ENCODE measurements at regions not wholly inside any gene's neighbourhood (a gene's known extent, or its start where the extent isn't known, plus 50 kb on each side); places are given as distances from the start of the nearest gene placed in this dataset.
"Not testable (repeated sequence)": the region's sequence is repeated elsewhere in the genome, so short reads cannot be mapped to it uniquely, and the experiment has no call there.

DNA sequence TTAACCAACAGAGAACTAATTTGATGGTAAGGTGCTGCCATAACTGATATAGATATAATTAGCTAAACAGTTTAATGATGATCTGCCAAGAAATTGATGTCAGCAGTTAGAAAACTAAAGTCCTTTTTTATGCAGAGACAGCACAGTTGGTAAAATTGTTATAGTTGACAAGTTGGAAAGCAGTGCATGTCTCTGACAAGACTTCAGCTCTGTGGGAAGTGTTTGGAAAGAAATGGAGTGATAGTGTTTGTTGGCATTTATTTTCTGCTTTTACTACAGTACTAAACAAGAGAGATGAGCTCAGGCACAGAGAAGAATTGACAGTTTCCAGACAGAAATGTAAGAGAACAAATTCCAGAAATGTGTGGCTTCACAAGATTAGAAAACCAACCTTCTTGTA, 523.5 kb upstream of the BCHE start:
- no peak for DNase-seq

DNA sequence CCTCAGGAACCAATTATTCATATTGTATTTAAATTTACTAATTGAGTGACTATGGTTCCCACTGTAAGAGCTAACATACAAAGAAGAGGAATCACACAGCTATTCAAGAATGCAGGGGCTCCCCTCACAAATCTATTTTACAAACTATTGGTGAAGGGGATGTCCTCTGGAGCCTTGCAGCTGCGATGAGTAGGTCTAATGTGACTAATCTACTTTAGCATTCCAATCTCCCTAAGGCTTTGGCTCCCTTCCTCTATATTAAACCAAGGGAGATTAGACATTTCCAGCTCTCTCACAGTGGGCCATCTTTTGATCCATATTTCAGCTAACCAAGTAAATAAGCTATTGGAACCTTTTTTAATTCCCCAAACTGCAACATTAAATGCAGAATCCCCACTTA, 514.2 kb upstream of the BCHE start:
- no peak for DNase-seq

DNA sequence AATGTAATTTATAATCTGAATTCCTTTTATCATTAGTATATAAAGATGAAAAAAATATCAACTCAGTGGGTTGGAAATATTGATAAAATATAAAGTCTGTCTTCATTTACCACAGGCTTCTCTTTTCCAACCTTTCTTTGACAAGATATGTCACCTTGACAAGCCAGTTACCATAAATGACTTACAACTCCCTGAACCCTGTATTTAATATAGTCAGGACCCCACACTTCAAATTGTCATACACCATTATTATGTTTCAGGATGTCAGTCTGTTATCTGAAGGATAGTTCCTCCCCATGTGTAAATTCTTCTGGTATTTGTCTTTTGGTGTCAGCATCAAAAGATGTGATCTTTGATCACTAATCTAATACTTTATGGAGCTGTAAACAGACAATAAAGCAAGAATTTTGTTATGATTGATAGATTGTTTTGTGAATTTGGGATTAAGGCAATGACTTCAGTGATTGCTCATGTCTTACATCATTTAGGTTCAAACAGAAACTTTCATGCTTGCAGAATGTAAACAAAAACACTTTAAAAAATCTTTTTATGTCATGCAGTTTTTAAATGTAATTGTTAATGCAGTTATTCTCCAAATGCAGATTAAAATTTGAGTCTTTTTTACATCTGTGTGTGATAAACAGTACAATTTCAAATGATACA, 503.5 kb upstream of the BCHE start:
- DNase-seq, result no peak

DNA sequence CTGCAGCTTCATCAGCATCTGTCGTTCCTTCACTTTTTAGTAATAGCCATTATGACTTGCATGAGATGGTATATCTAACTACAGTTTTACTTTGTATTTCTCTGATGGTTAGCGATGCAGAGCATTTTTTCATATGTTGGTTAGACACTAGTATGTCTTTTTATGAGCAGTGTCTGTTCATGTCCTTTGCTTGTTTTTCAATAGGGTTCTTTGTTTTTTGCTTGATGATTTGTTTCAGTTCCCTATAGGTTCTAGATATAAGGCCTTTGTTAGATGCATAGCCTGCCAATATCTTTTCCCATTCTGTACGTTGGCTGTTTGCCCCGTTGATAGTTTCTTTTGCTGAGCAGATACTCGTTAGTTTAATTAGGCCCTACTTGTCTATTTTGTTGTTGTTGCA, 487.2 kb upstream of the BCHE start:
- no peak for DNase-seq

DNA sequence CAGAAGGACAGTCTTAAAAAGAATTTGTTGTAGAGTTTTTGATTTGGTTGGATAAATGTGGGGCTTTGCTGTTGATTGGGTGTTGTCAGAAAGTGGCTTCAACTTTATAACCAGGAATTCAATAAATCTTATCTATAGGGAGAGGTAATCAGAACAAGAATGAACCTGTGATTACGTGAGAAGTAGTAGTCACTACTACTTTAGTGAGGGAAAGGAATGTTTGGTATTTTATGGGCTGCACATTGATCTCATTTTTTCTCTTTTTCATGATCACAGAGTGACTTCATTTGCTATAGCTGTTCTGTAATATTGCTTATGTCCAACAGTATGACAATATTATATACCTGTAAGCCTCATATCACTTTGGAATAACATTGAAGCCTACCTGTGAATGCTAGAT, 485.2 kb upstream of the BCHE start:
- DNase-seq, result no peak

DNA sequence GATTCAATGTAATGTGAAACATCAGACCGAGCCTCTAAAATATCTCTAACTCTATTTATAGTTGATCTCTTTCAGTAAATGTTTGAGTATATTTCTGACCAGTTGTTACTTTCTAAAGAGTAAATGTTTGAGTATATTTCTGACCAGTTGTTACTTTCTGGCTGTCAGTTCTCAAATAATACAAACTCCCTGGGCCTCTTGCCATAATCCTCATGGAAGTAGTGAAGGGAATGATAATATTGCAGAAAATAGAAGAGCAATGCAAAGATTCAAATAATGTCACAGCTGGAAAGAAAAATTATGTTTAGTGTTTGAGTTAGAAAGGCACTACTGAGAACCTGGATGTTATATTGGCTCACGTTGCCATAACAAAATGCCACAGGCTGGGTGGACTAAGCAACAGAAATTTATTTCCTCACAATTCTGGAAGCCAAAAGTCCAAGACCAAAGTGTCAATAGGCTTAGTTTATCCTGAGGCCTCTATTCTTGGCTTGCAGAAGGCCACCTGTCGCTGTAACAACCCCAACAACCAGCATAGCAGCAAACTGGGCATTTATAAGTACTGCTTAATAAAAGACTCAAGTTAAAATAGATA, 470.6 kb upstream of the BCHE start:
- no peak for DNase-seq

DNA sequence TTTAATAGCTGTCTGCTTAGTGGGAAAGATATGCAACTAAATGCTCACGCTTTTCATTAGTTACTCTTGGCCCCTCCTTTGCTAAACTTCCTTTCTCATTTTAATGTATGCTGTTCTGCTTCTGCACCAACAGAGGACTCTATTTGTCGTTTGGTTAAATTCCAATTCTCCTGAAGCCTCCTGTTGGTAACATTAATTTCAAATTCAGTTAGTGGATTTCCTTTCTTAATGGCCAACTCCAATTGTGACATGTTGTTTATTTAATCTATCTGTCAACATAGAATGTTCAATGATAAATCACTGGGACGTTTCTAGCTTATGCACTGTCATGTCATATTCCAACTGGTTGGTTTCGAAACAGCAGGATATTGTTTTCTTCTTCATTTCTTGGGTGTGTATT, 467.4 kb upstream of the BCHE start:
- DNase-seq, result no peak

DNA sequence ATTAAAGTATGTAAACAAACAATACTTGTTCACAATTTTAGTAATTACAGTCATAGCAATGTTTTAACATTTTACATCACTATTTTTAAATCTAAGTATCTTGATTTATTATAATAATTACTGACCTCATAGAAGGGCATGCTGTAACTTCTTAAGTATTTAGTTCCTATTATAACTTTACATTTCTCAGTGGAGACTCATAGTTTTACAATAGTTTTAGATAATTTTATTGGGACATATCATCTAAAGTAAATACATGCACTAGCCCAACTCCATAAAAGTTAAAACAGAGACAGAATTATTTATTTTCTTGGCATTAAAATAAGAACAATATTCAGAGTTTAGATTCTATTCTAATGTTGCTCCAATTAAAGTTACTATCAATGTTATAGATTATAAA, 466.5 kb upstream of the BCHE start:
- DNase-seq, result no peak

DNA sequence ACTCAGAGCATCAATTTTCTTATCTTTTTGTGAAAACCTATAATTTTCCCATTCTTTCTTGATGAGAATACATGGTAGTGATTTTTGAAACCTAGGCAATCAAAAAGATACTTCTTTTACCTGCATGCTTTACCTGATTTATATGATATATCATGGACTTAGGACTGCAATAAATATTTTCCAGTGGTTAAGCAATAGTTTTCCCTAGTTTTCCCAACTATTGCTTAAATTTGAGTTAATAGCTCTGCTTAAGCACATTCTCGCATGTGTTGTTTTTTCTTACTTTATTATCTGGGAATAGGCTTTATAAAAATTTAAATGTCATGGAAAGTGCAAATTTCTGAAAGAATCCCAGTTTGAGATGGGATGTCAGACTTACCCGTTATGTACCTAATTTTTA, 465.1 kb upstream of the BCHE start:
- no peak for DNase-seq

DNA sequence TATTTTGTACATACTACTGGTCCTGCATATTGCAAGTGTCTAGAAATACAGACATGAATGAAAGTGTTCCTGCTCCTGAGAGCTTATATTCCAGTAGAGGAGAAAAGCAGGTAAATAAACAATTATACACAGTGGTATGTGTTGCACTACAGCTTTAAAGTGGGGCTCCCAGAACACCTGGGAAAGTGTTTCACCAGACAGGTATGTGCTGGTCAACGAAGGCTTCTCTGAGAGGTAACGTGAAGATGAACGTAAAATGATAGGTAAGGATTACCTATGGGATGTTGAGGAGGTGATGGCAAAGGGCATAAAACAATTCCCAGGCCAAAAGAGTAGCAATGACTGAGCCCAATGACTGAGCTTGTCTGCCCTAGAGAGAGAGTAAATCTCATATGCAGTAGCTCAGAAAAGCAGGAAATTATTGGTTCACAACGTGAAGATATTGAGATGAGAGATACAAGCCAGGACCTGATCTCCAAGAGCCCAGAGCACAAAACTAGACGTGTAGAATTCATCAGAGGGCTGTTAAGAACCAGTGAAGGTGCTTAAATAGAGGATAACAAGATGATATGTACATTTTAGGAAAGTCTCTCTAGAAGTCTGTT, 459.1 kb upstream of the BCHE start:
- DNase-seq, result no peak

DNA sequence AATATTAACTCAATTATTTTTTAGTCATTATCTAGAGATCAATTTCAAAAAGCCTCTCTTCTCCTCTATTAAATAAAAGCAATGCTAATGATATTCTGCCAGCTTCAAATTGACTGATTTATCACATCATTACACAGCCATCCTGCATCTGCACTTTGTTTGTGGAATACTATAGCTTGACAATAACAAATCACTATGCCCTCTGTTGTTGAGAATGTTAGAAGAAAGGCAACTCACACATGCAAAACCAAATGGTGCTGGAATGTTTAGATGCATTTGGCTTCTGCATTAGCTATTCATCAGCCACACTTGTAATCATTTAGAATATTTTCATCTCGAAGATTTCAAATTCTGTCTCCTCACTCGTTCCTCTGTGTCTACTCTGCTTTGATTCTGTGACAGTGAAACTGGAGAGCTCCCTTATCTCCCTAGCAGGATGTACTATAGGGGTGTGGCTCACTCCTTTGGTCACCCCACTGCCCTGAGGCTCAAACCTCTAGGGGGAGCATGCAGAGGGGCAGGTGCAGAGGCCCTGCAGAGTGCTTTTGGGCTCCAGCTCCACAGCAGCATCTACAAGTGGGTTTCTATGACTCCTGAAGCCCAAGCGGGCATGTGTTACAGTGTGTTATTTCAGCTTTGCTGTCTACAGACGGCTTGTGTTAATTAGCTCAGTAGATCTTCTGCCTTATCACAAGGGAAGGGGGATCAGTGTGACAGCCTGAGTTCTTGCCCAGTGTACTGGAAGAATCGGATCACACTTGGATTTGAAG, 454.1 kb upstream of the BCHE start:
- DNase-seq, result no peak

DNA sequence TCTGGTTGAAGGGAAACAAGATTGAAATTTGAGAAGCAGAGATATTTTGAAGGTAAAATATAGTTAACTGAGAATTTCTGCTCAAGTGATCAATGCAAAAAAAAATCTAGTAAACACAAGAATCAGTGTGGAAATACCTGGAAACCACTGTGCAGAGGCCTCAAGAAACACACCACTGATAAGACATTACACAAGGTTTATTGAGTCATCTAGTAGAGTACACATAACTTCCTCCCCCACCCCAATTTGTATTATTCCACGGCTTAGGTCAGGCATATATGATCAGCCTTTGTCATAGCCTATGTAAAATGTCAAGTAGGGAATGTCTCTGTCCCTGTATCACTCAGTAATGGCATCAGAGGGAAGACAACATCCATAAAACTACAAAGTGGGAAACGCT, 447.8 kb upstream of the BCHE start:
- DNase-seq, result no peak

DNA sequence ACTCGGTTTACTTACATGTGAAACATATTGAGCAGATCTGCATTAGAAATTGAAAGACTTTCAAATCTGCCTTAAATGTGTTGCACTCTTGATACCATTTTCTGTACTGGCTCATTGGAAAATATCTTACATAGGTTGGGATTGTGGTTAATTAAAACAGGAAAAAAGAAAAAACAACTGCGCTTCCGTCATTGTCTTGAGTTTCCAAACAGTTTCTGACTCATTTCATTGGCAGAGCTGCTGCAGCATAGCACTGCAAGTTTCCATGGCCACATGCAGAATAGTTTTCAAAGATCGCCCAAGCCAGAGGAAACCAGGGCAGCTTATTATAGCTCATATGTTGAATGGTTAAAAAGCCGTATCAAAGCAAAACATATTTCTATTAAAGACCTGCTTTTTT, 446.6 kb upstream of the BCHE start:
- DNase-seq, result peak in 15 of 51 donors; percentile 1 to 39 (median 4)

DNA sequence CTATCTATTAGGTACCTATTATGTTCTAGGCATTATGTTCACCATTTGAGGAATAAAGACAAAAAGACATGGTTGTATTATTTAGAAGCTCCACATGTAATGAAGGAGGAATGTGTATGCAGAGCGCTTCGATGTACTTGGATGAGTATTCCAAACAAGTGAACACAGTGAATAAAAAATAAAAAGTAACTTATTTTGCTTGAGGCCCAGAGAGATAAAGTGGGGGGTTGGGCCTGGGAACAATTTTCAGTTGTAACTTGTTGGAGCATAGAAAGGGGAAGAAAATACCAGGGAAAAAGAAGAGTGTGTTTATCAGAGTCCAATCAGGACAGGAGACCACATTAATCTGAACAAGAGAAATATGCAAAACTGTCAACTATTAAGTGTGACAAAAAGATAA, 445.7 kb upstream of the BCHE start:
- no peak for DNase-seq

DNA sequence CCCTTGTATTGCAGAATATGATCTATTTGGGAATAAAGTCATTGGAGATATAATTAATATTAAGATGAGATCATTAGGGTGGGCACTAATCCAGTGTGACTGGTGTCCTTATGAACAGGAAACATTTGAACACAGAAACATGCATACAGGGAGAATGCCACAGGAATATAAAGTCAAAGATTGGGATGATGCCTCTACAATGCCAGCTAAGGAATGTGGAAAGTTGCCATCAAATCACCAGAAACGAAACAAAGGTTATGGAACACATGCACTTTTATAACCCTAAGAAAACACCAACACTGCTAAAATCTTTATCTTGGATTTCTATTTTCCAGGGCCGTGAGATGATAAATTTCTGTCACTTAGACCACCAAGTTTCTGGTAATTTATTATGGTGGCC, 442.4 kb upstream of the BCHE start:
- DNase-seq, result no peak

DNA sequence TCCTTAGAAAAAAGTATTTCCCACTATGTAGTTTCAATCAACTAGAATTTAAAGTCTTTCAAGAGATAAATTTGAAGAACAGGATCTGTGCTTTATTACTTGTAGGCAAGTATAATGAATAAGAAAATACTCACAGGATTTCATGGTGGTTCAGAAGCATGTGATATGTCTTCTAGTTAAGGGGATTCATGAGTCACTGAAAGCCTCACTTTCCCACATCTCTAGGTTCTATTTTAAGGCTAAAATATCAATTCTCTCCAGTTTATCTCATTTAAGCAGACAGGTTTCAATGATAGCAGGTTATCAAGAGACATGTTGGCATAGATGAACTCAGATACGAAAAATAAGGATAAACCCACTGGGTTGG, 437.8 kb upstream of the BCHE start:
- DNase-seq, result no peak

DNA sequence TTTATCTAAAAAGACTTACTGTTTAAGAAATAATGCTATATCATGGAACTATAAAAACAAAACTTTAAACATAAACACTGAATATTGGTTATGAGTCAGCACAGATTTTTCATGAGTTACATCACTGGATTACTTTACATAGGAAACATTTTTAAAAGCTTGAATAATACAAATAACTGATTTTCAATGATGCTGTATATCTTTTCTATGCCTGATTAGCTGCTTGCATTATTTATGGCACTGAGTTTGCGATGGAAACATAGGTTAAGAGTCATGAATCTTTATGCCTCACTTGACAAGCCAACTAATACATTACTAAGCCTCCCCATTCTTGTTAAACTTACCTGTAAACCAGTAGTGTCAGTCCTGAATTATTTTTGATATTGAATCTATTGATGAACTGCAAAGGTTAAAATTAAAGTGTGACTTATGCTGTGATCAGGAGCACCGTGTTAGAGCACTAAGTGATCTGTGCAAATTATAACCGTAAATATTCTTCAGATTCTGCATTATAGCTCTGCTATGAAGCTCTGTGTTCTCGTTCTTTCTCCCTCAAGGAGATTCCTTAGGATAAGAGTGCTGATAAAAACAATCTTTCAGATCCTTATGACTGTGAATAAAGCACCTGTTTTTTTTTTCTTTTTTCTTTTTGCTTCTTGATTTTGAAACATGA, 437.3 kb upstream of the BCHE start:
- no peak for DNase-seq

DNA sequence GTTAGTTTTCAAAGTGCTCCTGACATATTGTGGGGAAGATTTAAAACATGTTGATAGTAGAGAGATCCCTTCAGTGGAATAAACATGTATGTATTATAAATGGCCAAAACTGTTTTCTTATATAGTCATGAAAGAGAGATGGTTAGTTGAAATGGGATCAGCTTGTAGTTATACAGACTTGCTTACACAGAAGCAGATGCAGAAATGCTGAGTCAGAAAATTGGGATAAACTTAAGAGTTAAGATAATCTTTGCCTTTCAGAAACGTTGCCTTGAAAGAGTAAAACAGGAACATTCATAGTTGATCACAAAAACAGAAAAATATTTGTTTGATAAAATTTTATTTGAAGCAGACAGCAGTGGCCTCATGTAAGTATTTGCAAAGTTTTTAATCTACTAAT, 433.2 kb upstream of the BCHE start:
- no peak for DNase-seq

DNA sequence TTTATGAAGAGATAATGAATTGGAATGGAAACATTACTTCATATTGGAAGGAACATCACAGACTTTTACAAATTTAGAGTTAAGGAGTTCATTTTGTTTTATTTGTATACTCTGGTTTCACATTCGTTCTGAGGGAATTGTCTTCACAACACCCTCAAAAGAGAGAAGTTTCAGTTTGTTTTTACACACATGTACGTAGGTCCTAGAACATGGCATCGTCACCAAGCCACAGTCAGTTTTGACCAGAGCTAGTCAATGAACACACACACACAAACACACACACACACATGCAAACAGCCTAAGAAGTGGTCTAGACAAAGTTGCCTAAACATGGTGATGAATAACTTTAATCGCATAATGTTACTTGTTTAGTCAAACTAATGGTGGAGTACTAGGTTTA, 427.9 kb upstream of the BCHE start:
- no peak for DNase-seq

DNA sequence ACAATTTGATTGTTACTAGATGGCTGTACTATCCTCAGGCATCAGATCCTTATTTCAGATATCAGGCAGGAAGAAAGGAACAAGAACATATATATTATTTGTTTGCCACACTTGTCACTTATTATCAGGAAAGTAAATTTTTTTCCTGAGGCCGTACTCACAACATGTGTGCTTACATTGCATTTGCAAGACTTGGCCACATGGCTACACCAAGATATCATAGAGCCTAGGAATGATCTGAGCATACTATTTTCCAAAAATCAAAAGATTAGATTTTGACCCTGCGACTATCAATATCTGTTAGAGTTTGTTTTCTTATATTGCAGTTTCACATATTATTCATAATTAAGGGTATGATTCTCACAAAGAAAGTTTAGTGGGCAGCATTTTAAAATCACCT, 426.2 kb upstream of the BCHE start:
- DNase-seq, result no peak

DNA sequence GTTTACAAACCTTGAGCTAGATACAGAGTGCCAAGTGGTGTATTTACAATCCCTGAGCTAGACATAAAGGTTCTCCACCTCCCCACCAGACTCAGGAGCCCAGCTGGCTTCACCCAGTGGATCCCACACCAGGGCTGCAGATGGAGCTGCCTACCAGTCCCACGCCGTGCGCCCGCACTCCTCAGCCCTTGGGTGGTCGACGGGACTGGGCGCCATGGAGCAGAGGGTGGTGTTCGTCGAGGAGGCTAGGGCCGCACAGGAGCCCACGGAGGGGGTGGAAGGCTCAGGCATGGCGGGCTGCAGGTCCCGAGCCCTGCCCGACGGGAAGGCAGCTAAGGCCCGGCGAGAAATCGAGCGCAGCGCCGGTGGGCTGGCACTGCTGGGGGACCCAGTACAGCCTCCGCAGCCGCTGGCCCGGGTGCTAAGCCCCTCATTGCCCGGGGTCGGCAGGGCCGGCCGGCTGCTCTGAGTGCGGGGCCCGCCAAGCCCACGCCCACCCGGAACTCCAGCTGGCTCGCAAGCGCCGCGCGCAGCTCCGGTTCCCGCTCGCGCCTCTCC, 421.1 kb upstream of the BCHE start:
- not testable (repeated sequence) for DNase-seq

DNA sequence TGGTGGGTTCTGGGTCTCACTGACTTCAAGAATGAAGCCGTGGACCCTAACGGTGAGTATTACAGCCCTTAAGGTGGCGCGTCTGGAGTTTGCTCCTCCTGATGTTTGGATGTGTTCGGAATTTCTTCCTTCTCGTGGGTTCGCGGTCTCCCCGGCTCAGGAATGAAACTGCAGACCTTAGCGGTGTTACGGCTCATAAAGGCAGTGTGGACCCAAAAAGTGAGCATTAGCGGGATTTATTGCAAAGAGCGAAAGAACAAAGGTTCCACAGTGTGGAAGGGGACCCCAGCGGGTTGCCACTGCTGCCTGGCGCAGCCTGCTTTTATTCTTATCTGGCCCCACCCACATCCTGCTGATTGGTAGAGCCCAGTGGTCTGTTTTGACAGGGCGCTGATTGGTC, 420.5 kb upstream of the BCHE start:
- DNase-seq, result no peak
